Kidney (tissue), 13 donors: ENCODE measurements at regions not wholly inside any gene's neighbourhood (a gene's known extent, or its start where the extent isn't known, plus 50 kb on each side); places are given as distances from the start of the nearest gene placed in this dataset.

Source experiments
- DNase-seq, 5 donors: peaks; one replicate each; pipeline ENCODE4 v3.0.0-alpha.2; 2013 to 2020
- FAIRE-seq: peaks from 2 replicates; lab custom pipeline; 2012; peaks lifted over from hg19 to GRCh38; lab: Jason Lieb, UNC
- H3K27ac ChIP-seq, 2 donors: one replicate each; pipeline ENCODE4 v1.7.0; 2013; ENCODE audit warnings: low read depth in 2 of 2, low read length in 2 of 2, inconsistent platforms in 1 of 2
- H3K27me3 ChIP-seq: one replicate; pipeline ENCODE4 v1.7.1; 2013; ENCODE audit warnings: low read length, inconsistent platforms; ENCODE audit not compliant: control insufficient read depth, insufficient read depth
- H3K36me3 ChIP-seq, 3 donors: one replicate each; pipeline versions ENCODE4 v1.7.0 to v1.7.1; 2013; ENCODE audit warnings: low read length in 3 of 3, control low read depth in 1 of 3, inconsistent platforms in 1 of 3; ENCODE audit not compliant: insufficient read depth in 3 of 3, control insufficient read depth in 2 of 3
- H3K4me1 ChIP-seq, 3 donors: one replicate each; pipeline versions ENCODE4 v1.7.0 to v1.7.1; 2013; ENCODE audit warnings: low read length in 3 of 3, inconsistent platforms in 1 of 3, low read depth in 1 of 3; ENCODE audit not compliant: control insufficient read depth in 2 of 3, insufficient read depth in 2 of 3
- H3K4me3 ChIP-seq, 3 donors: one replicate each; pipeline versions ENCODE4 v1.7.0 to v1.8.1; 2013; ENCODE audit warnings: low read length in 3 of 3, control low read depth in 1 of 3, inconsistent platforms in 1 of 3
- H3K9ac ChIP-seq, 3 donors: one replicate each; pipeline versions ENCODE4 v1.7.0 to v1.7.1; 2013; ENCODE audit warnings: low read length in 3 of 3, control low read depth in 1 of 3, inconsistent platforms in 1 of 3
- H3K9me3 ChIP-seq, 3 donors: one replicate each; pipeline versions ENCODE4 v1.7.0 to v1.7.1; 2013; ENCODE audit warnings: low read length in 3 of 3, control low read depth in 1 of 3, inconsistent platforms in 1 of 3; ENCODE audit not compliant: control insufficient read depth in 2 of 3, insufficient read depth in 1 of 3
- intact Hi-C: fragments of 100-400 bp; cut with DNase I; formaldehyde crosslinking; loops from one replicate; pipeline ENCODE4 v1.11.1; 2022
- TF ChIP-seq, protein P1 (sequence below): IDR thresholded peaks from 3 replicates; pipeline ENCODE4 v1.5.1; 2012; ENCODE audit warnings: mild to moderate bottlenecking, moderate library complexity, borderline replicate concordance; ENCODE audit not compliant: insufficient read depth; ENCODE audit errors: extremely low read depth
- donor health status: control.
- donor health status: control.
- donor health status: control.
- donor health status: control.
- donor health status: control.
- donor health status: DM: yes; HTN: yes; CAD: no.
- donor health status: Normal renal cell carcinoma (clear cell type).

GRCh38 chr9:68648164-68648563 is 56.9 kb upstream of the PIP5K1B start:
- no peaks in the 10 kb centered on the region for H3K27me3 ChIP-seq
- no peak for DNase-seq
- no peaks in the 10 kb centered on the region for H3K9me3 ChIP-seq
- H3K9ac ChIP-seq = no peak overlapping the region
- no peaks in the 10 kb centered on the region for H3K36me3 ChIP-seq
- intact Hi-C loops = no loop called here
- TF ChIP-seq, protein P1, sequence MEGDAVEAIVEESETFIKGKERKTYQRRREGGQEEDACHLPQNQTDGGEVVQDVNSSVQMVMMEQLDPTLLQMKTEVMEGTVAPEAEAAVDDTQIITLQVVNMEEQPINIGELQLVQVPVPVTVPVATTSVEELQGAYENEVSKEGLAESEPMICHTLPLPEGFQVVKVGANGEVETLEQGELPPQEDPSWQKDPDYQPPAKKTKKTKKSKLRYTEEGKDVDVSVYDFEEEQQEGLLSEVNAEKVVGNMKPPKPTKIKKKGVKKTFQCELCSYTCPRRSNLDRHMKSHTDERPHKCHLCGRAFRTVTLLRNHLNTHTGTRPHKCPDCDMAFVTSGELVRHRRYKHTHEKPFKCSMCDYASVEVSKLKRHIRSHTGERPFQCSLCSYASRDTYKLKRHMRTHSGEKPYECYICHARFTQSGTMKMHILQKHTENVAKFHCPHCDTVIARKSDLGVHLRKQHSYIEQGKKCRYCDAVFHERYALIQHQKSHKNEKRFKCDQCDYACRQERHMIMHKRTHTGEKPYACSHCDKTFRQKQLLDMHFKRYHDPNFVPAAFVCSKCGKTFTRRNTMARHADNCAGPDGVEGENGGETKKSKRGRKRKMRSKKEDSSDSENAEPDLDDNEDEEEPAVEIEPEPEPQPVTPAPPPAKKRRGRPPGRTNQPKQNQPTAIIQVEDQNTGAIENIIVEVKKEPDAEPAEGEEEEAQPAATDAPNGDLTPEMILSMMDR = no peak
- no peak overlapping the region for H3K27ac ChIP-seq
- no peak overlapping the region for H3K4me3 ChIP-seq
- FAIRE-seq = no peak
- no peaks in the 10 kb centered on the region for H3K4me1 ChIP-seq

GRCh38 chr9:68648971-68649370 is 56.1 kb upstream of the PIP5K1B start:
- Histone ChIP-seq H3K9me3 (no peaks in the 10 kb centered on the region), H3K4me3 (no peak overlapping the region), H3K27me3 (no peaks in the 10 kb centered on the region), H3K27ac (no peak overlapping the region), H3K9ac (no peak overlapping the region), H3K4me1 (no peaks in the 10 kb centered on the region), H3K36me3 (no peaks in the 10 kb centered on the region)
- intact Hi-C loops = no loop called here
- DNase-seq (no peak), FAIRE-seq (no peak)
- TF ChIP-seq, protein P1 = no peak

GRCh38 chr9:68651280-68651893 is 53.7 kb upstream of the PIP5K1B start:
- no peak for DNase-seq
- Histone ChIP-seq H3K9ac (no peak overlapping the region), H3K4me3 (no peak overlapping the region), H3K4me1 (no peaks in the 10 kb centered on the region), H3K27me3 (no peaks in the 10 kb centered on the region), H3K27ac (no peak overlapping the region), H3K9me3 (no peaks in the 10 kb centered on the region), H3K36me3 (no peaks in the 10 kb centered on the region)
- intact Hi-C loops = loop anchor here (10.0 kb wide), 1 partner anchor 197 kb away; no protein-coding TSS in a partner anchor
- TF ChIP-seq, protein P1 = no peak
- FAIRE-seq = no peak
